ENCODE measurements at regions not wholly inside any gene's neighbourhood (a gene's known extent, or its start where the extent isn't known, plus 50 kb on each side); places are given as distances from the start of the nearest gene placed in this dataset.

GRCh38 chr3:31145062-31145461 is 250.6 kb upstream of the GADL1 start:
- TF ChIP-seq CTCF (IDR thresholded peaks at IDR 0.05) (no peak), POLR2A (IDR thresholded peaks at IDR 0.05) (no peak)
